ENCODE measurements at regions not wholly inside any gene's neighbourhood (a gene's known extent, or its start where the extent isn't known, plus 50 kb on each side); places are given as distances from the start of the nearest gene placed in this dataset.
"Not testable (repeated sequence)": the region's sequence is repeated elsewhere in the genome, so short reads cannot be mapped to it uniquely, and the experiment has no call there.

GRCh38 chr9:87022178-87022577 is 74.9 kb upstream of the GAS1 start:
- H3K27ac Mint-ChIP-seq = no peak overlapping the region
- no peaks in the 10 kb centered on the region for H3K9me3 Mint-ChIP-seq
- no peaks in the 10 kb centered on the region for H3K36me3 Mint-ChIP-seq (ENCODE audit: low read depth)
- DNase-seq (ENCODE audit: low spot score) = no peak
- intact Hi-C loops (cut with micrococcal nuclease) = no loop called here
- no peaks in the 10 kb centered on the region for H3K4me1 Mint-ChIP-seq (ENCODE audit: low read depth)
- no peaks in the 10 kb centered on the region for H3K27me3 Mint-ChIP-seq (ENCODE audit: low read depth)
- H3K4me3 Mint-ChIP-seq (ENCODE audit: low read depth) = no peak overlapping the region

- intact Hi-C loops (cut with micrococcal nuclease) = no loop called here
- no peaks in the 10 kb centered on the region for H3K4me1 Mint-ChIP-seq (ENCODE audit: low read depth)
- H3K27me3 Mint-ChIP-seq (ENCODE audit: low read depth) = no peaks in the 10 kb centered on the region
- no peak for DNase-seq (ENCODE audit: low spot score)
- no peaks in the 10 kb centered on the region for H3K36me3 Mint-ChIP-seq (ENCODE audit: low read depth)
- H3K4me3 Mint-ChIP-seq (ENCODE audit: low read depth) = no peak overlapping the region
- H3K9me3 Mint-ChIP-seq = no peaks in the 10 kb centered on the region
- no peak overlapping the region for H3K27ac Mint-ChIP-seq
Measured at GRCh38 chr9:87026204-87026603, 78.9 kb upstream of the GAS1 start.

DNA sequence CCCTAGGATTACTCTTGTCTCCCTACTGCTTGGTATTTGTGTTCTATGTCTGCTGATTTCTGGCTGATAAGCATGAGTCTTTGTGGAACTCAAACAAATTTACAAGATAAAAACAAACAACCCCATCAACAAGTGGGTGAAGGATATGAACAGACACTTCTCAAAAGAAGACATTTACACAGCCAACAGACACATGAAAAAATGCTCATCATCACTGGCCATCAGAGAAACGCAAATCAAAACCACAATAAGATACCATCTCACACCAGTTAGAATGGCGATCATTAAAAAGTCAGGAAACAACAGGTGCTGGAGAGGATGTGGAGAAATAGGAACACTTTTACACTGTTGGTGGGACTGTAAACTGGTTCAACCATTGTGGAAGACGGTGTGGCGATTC is 81.5 kb upstream of the GAS1 start:
- H3K9me3 Mint-ChIP-seq; intact Hi-C loops (cut with micrococcal nuclease); H3K27me3 Mint-ChIP-seq (ENCODE audit: low read depth); H3K36me3 Mint-ChIP-seq (ENCODE audit: low read depth); H3K4me1 Mint-ChIP-seq (ENCODE audit: low read depth); DNase-seq (ENCODE audit: low spot score); H3K4me3 Mint-ChIP-seq (ENCODE audit: low read depth); H3K27ac Mint-ChIP-seq: not testable (repeated sequence)

- Mint-ChIP-seq H3K36me3 (ENCODE audit: low read depth) (no peaks in the 10 kb centered on the region), H3K27me3 (ENCODE audit: low read depth) (no peaks in the 10 kb centered on the region), H3K9me3 (no peaks in the 10 kb centered on the region), H3K4me1 (ENCODE audit: low read depth) (no peaks in the 10 kb centered on the region), H3K4me3 (ENCODE audit: low read depth) (no peak overlapping the region), H3K27ac (no peak overlapping the region)
- intact Hi-C loops (cut with micrococcal nuclease) = no loop called here
- no peak for DNase-seq (ENCODE audit: low spot score)
Measured at GRCh38 chr9:87029905-87030304, 82.6 kb upstream of the GAS1 start.

DNA sequence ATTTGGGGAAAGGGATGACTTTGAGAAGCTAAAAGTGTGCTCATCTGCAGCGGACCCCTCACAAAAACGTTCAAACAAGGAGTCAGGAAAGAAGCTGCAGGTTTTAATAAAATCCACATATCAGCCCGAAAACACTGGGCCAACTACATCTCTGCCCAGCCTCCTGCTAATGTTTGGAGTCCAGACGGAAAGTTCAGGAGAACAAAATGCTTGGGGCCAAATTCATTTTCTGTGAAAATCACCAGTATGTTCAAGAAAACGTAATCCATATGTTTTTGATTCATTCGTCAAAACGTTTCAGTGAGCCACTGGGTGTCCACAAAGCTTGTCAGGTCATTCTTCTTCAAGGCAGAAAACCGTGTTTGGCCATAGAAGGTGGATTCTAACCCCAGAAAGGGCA is 87.5 kb upstream of the GAS1 start:
- intact Hi-C loops (cut with micrococcal nuclease) = no loop called here
- H3K4me1 Mint-ChIP-seq (ENCODE audit: low read depth) = no peaks in the 10 kb centered on the region
- H3K4me3 Mint-ChIP-seq (ENCODE audit: low read depth) = no peak overlapping the region
- no peak overlapping the region for H3K27ac Mint-ChIP-seq
- no peaks in the 10 kb centered on the region for H3K36me3 Mint-ChIP-seq (ENCODE audit: low read depth)
- H3K27me3 Mint-ChIP-seq (ENCODE audit: low read depth) = no peaks in the 10 kb centered on the region
- no peak for DNase-seq (ENCODE audit: low spot score)
- no peaks in the 10 kb centered on the region for H3K9me3 Mint-ChIP-seq

DNA sequence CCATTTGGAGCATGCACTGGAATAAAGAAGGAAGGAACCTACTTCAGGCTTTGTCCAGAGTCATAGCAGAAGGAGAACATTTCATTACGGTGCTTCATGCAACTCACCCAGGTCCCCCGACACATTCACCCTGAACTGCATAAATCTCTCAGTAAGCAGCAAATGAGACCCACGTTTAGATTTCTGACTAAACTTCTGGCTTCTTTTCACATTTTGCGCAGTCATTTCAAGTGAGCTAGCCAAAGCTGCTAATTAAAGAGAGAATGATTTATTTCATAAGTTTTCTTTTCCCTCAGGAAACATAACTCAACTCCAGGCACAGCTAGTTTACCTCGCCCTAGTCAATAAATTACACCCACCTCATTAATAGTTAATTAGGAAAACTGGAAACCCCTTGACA is 88.6 kb upstream of the GAS1 start:
- Mint-ChIP-seq H3K4me1 (ENCODE audit: low read depth) (no peaks in the 10 kb centered on the region), H3K4me3 (ENCODE audit: low read depth) (no peak overlapping the region), H3K36me3 (ENCODE audit: low read depth) (no peaks in the 10 kb centered on the region), H3K27ac (no peak overlapping the region), H3K9me3 (no peaks in the 10 kb centered on the region), H3K27me3 (ENCODE audit: low read depth) (no peaks in the 10 kb centered on the region)
- intact Hi-C loops (cut with micrococcal nuclease) = no loop called here
- no peak for DNase-seq (ENCODE audit: low spot score)

DNA sequence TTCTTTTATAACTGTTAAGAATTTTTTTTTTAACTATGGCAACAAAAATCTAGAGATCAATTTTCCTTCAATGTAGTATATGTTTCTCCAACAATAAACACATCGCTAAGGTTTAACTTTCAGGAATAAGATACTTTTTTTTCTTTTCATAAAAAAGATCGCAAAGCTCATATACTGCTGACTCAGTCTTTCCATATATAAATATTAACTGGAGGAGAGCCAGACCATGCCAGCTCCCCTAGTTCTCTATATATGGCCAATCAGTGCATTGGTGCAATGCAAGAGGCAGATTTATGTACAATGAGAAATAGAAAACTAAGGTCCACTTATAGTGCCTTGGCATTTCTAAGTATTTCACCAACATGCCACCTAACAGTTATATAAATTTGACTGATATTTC is 89.2 kb upstream of the GAS1 start:
- no peak for DNase-seq (ENCODE audit: low spot score)
- intact Hi-C loops (cut with micrococcal nuclease) = no loop called here
- Mint-ChIP-seq H3K9me3 (peaks cover 4% of the 10 kb centered on the region), H3K4me3 (ENCODE audit: low read depth) (no peak overlapping the region), H3K36me3 (ENCODE audit: low read depth) (no peaks in the 10 kb centered on the region), H3K27me3 (ENCODE audit: low read depth) (no peaks in the 10 kb centered on the region), H3K27ac (no peak overlapping the region), H3K4me1 (ENCODE audit: low read depth) (no peaks in the 10 kb centered on the region)

DNA sequence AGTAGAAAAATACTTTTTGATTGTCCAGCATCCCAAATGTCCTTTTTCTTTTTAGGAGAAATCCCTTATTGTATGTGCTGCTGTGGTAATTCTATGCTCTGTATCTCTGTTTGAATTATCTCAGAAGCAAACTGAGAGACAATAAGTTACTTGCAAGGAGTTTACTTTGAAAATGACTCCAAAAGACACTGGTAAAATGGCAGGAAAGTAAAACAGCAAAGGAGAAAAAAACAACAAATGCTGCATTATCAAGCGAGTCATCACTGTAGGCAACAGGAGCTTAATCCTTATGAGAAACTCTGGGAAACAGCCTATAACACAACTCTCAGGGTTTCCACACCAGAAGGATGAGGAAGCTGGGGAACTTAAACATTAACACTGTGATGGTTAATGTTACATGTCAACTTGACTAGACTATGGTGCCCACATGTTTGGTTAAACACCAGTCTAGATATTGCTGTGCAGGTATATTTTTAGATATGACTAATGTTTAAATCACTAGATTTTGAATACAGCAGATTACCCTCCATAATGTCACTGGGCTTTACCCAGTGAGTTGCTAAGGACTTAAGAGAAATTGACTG is 92.6 kb upstream of the GAS1 start:
- Mint-ChIP-seq H3K4me1 (ENCODE audit: low read depth) (no peaks in the 10 kb centered on the region), H3K9me3 (peaks cover 8% of the 10 kb centered on the region), H3K27ac (no peak overlapping the region), H3K27me3 (ENCODE audit: low read depth) (no peaks in the 10 kb centered on the region), H3K4me3 (ENCODE audit: low read depth) (no peak overlapping the region), H3K36me3 (ENCODE audit: low read depth) (no peaks in the 10 kb centered on the region)
- intact Hi-C loops (cut with micrococcal nuclease) = no loop called here
- DNase-seq (ENCODE audit: low spot score) = no peak

DNA sequence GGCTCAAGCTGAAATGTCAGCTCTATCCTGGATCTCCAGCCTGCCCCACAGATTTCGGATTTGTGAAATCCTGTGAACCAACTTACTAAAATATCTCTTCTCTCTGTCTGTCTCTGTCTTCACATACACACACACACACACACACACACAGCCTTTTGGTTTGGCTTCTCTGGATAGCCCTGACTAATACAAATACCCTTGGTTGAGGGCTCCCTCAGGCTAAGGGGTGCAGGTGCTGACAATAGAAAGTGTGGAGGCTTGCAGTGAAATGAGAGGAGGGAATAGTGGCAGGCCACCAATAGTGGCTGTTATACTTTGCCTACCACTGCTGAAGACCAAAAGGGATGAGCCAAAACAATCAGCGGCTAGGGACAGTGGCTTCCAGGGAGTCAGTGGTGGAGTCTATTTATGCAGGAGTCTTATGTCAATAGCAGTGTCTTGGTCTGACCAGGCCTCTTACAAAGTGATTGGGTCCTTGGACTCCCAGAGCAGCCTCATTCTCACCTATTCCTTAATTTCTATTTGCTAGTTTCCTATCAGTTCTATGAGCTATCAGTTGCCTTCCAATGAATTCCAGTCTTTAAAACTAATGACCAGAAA is 93.2 kb upstream of the GAS1 start:
- Mint-ChIP-seq H3K36me3 (ENCODE audit: low read depth) (no peaks in the 10 kb centered on the region), H3K27ac (no peak overlapping the region), H3K4me1 (ENCODE audit: low read depth) (no peaks in the 10 kb centered on the region), H3K9me3 (peaks cover 8% of the 10 kb centered on the region), H3K4me3 (ENCODE audit: low read depth) (no peak overlapping the region), H3K27me3 (ENCODE audit: low read depth) (no peaks in the 10 kb centered on the region)
- intact Hi-C loops (cut with micrococcal nuclease) = no loop called here
- no peak for DNase-seq (ENCODE audit: low spot score)

- H3K36me3 Mint-ChIP-seq (ENCODE audit: low read depth); H3K9me3 Mint-ChIP-seq; H3K4me1 Mint-ChIP-seq (ENCODE audit: low read depth); H3K4me3 Mint-ChIP-seq (ENCODE audit: low read depth); H3K27ac Mint-ChIP-seq; H3K27me3 Mint-ChIP-seq (ENCODE audit: low read depth); DNase-seq (ENCODE audit: low spot score); intact Hi-C loops (cut with micrococcal nuclease): not testable (repeated sequence)
Measured at GRCh38 chr9:87041553-87042235, 94.4 kb upstream of the GAS1 start.

DNA sequence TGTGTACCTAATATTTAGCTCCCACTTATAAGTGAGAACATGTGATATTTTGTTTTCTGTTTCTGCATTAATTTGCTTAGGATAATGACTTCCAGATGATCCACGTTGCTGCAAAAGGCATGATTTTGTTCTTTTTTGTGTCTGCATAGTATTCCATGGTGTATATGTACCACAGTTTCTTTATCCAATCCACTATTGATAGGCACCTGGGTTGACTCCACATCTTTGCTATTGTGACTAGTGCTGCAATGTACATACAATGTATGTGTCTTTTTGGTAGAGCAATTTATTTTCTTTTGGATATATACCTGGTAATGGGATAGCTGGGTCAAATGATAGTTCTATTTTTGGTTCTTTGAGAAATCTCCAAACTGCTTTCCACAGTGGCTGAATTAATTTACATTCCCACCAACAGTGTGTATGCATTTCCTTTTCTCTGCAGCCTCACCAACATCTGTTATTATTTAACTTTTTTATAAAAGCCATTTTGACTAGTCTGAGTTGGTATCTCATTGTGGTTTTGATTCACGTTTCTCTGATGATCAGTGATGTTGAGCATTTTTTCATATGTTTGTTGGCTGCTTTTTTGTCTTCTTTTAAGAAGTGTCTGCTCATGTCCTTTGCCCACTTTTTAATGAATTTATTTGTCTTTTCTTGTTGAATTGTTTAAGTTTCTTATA is 102.8 kb upstream of the GAS1 start:
- H3K4me1 Mint-ChIP-seq (ENCODE audit: low read depth); H3K9me3 Mint-ChIP-seq; H3K4me3 Mint-ChIP-seq (ENCODE audit: low read depth); H3K27ac Mint-ChIP-seq; DNase-seq (ENCODE audit: low spot score); intact Hi-C loops (cut with micrococcal nuclease); H3K36me3 Mint-ChIP-seq (ENCODE audit: low read depth); H3K27me3 Mint-ChIP-seq (ENCODE audit: low read depth): not testable (repeated sequence)

- H3K36me3 Mint-ChIP-seq (ENCODE audit: low read depth) = no peaks in the 10 kb centered on the region
- H3K4me3 Mint-ChIP-seq (ENCODE audit: low read depth) = no peak overlapping the region
- no peaks in the 10 kb centered on the region for H3K9me3 Mint-ChIP-seq
Measured at GRCh38 chr9:87054999-87055686, 107.8 kb upstream of the GAS1 start.

GRCh38 chr9:87059772-87060171 is 112.5 kb upstream of the GAS1 start:
- Mint-ChIP-seq H3K27ac (no peak overlapping the region), H3K36me3 (ENCODE audit: low read depth) (no peaks in the 10 kb centered on the region), H3K27me3 (ENCODE audit: low read depth) (no peaks in the 10 kb centered on the region), H3K4me1 (ENCODE audit: low read depth) (no peaks in the 10 kb centered on the region), H3K4me3 (ENCODE audit: low read depth) (no peak overlapping the region), H3K9me3 (no peaks in the 10 kb centered on the region)
- intact Hi-C loops (cut with micrococcal nuclease) = no loop called here
- no peak for DNase-seq (ENCODE audit: low spot score)

More at GRCh38 chr9:87054999-87055686, 107.8 kb upstream of the GAS1 start:
- no peak for DNase-seq (ENCODE audit: low spot score)
- intact Hi-C loops (cut with micrococcal nuclease) = no loop called here
- Mint-ChIP-seq H3K27me3 (ENCODE audit: low read depth) (no peaks in the 10 kb centered on the region), H3K4me1 (ENCODE audit: low read depth) (no peaks in the 10 kb centered on the region), H3K27ac (no peak overlapping the region)

Data from activated T-helper 2 cell treated with anti-CD3 and anti-CD28 coated beads, Interferon-gamma antibody, Interleukin-2, Interleukin-4, amounts not matched to agents 10 μg/mL and 5 μg/mL and 100 μg/mL, durations not matched to agents 14 hours and 24 hours and 36 hours (primary cell).